Lung (tissue), 11 donors: ENCODE measurements at regions not wholly inside any gene's neighbourhood (a gene's known extent, or its start where the extent isn't known, plus 50 kb on each side); places are given as distances from the start of the nearest gene placed in this dataset.
A peak's percentile ranks its signal among the peaks of the same experiment; 100 is the strongest.

Experiments
- ATAC-seq: fragments of 200-7000 bp; cut with Tn5 transposase; one replicate; pipeline ENCODE4 v1.9.1; 2020; ENCODE audit warnings: moderate number of reproducible peaks; ENCODE audit not compliant: insufficient read depth, low FRiP score
- DNase-seq, 3 donors: peaks; one replicate each; pipeline ENCODE4 v3.0.0-alpha.2; 2013 to 2017
- H3K27ac ChIP-seq, 2 donors: one replicate each; pipeline ENCODE4 v1.5.1; 2013; ENCODE audit warnings: mild to moderate bottlenecking in 2 of 2, moderate library complexity in 2 of 2, control low read depth in 1 of 2, inconsistent platforms in 1 of 2, low read depth in 1 of 2, low read length in 1 of 2
- H3K27me3 ChIP-seq, 3 donors: one replicate each; pipeline ENCODE4 v1.5.1; 2013; ENCODE audit warnings: low read length in 2 of 3; ENCODE audit not compliant: control insufficient read depth in 3 of 3, insufficient read depth in 3 of 3
- H3K36me3 ChIP-seq, 4 donors: one replicate each; pipeline ENCODE4 v1.5.1; 2013; ENCODE audit warnings: low read length in 4 of 4, mild to moderate bottlenecking in 1 of 4, moderate library complexity in 1 of 4; ENCODE audit not compliant: control insufficient read depth in 4 of 4, insufficient read depth in 4 of 4
- H3K4me1 ChIP-seq, 5 donors: one replicate each; pipeline ENCODE4 v1.5.1; 2013; ENCODE audit warnings: low read length in 5 of 5, mild to moderate bottlenecking in 2 of 5, moderate library complexity in 1 of 5; ENCODE audit not compliant: control insufficient read depth in 5 of 5, insufficient read depth in 5 of 5
- H3K4me3 ChIP-seq: one replicate; pipeline ENCODE4 v1.5.1; 2013; ENCODE audit warnings: mild to moderate bottlenecking, control low read depth, moderate library complexity
- H3K9ac ChIP-seq, 2 donors: one replicate each; pipeline ENCODE4 v1.5.1; 2013; ENCODE audit warnings: low read length in 2 of 2, control low read depth in 1 of 2; ENCODE audit not compliant: insufficient read depth in 1 of 2
- H3K9me3 ChIP-seq, 4 donors: one replicate each; pipeline ENCODE4 v1.5.1; 2013; ENCODE audit warnings: low read length in 3 of 4, mild to moderate bottlenecking in 1 of 4, moderate library complexity in 1 of 4; ENCODE audit not compliant: control insufficient read depth in 4 of 4, insufficient read depth in 3 of 4
- CTCF ChIP-seq: IDR thresholded peaks from 2 replicates; pipeline ENCODE4 v1.5.1; 2012; ENCODE audit warnings: mild to moderate bottlenecking; ENCODE audit errors: control extremely low read depth, extremely low read depth
- WGBS, 2 donors: extraction: QIAGEN DNeasy Blood & Tissue Kit; methylation state at CpG; one replicate each; pipeline ENCODE4 v1.1.7; 2013; 5-methylcytosine and 5-hydroxymethylcytosine counted together
- donor health status: control.
- donor health status: control.
- donor health status: Bipolar disorder and iron deficiency.
- donor health status: healthy.
- donor health status: DM: yes; HTN: yes; CAD: no.

- Histone ChIP-seq H3K4me3 (no peak overlapping the region), H3K27ac (no peak overlapping the region), H3K9ac (no peak overlapping the region), H3K9me3 (peaks cover 0 to 3% (median 0%) of the 10 kb centered on the region in 4 donors), H3K4me1 (no peaks in the 10 kb centered on the region), H3K36me3 (no peaks in the 10 kb centered on the region), H3K27me3 (no peaks in the 10 kb centered on the region)
- DNase-seq (no peak), ATAC-seq (no peak)
- 92 to 97% methylated on average over 2 of the region's 2 CpGs for WGBS, 2 donors
- no peak for TF ChIP-seq CTCF
These were observed 218.4 kb downstream of the B3GLCT start for GRCh38 chr13:31418186-31418585.

GRCh38 chr13:31421756-31422155 is 222.0 kb downstream of the B3GLCT start:
- H3K36me3 ChIP-seq = no peaks in the 10 kb centered on the region
- no peak overlapping the region for H3K27ac ChIP-seq
- no peak for TF ChIP-seq CTCF
- ATAC-seq (no peak), DNase-seq (no peak)
- 71 to 82% methylated on average over 1 of the region's 1 CpG for WGBS, 2 donors
- no peaks in the 10 kb centered on the region for H3K27me3 ChIP-seq
- H3K4me3 ChIP-seq = no peak overlapping the region
- peaks cover 0 to 3% (median 0%) of the 10 kb centered on the region in 4 donors for H3K9me3 ChIP-seq
- no peaks in the 10 kb centered on the region for H3K4me1 ChIP-seq
- no peak overlapping the region for H3K9ac ChIP-seq

- Histone ChIP-seq H3K9ac (no peak overlapping the region), H3K27me3 (no peaks in the 10 kb centered on the region), H3K4me1 (no peaks in the 10 kb centered on the region), H3K9me3 (peaks cover 0 to 3% (median 0%) of the 10 kb centered on the region in 4 donors), H3K4me3 (no peak overlapping the region), H3K27ac (no peak overlapping the region), H3K36me3 (no peaks in the 10 kb centered on the region)
- WGBS, 2 donors = 2 to 4% methylated on average over 6 of the region's 6 CpGs
- DNase-seq (peak; percentile 79 to 85 (median 84)), ATAC-seq (peak; percentile 90)
- TF ChIP-seq CTCF = peak; percentile 56
These were observed 224.5 kb downstream of the B3GLCT start for GRCh38 chr13:31424130-31424729.

GRCh38 chr13:31426395-31426794 is 226.6 kb downstream of the B3GLCT start:
- Histone ChIP-seq H3K4me1 (no peaks in the 10 kb centered on the region), H3K27ac (no peak overlapping the region), H3K9me3 (peaks cover 0 to 3% (median 0%) of the 10 kb centered on the region in 4 donors), H3K36me3 (no peaks in the 10 kb centered on the region), H3K27me3 (no peaks in the 10 kb centered on the region), H3K4me3 (no peak overlapping the region), H3K9ac (no peak overlapping the region)
- no peak for TF ChIP-seq CTCF
- DNase-seq (no peak), ATAC-seq (no peak)
